Ovary (tissue), 7 donors: ENCODE measurements at regions not wholly inside any gene's neighbourhood (a gene's known extent, or its start where the extent isn't known, plus 50 kb on each side); places are given as distances from the start of the nearest gene placed in this dataset.

ENCODE experiments used
- DNase-seq, 5 donors: peaks; one replicate each; pipeline ENCODE4 v3.0.0-alpha.2; 2019 to 2020
- H3K27ac ChIP-seq, 2 donors: fragments of 200-600 bp; one replicate each; pipeline versions ENCODE4 v1.5.1 to v1.8.0; 2019 to 2022
- H3K27me3 ChIP-seq: fragments of 200-600 bp; one replicate; pipeline ENCODE4 v1.8.0; 2022
- H3K36me3 ChIP-seq: fragments of 200-600 bp; sonication (generic); one replicate; pipeline ENCODE4 v1.5.1; 2019
- H3K4me1 ChIP-seq: one replicate; pipeline ENCODE4 v1.8.1; 2013; ENCODE audit warnings: mild to moderate bottlenecking, moderate library complexity; ENCODE audit not compliant: insufficient read depth
- H3K4me3 ChIP-seq: fragments of 200-600 bp; sonication (generic); one replicate; pipeline ENCODE4 v1.5.1; 2017
- H3K9me3 ChIP-seq, 2 donors: fragments of 200-600 bp in 1 of 2; sonication (generic) in 1 of 2; one replicate each; pipeline versions ENCODE4 v1.5.1 to v1.8.1; 2013 to 2019; ENCODE audit warnings: mild to moderate bottlenecking in 1 of 2, moderate library complexity in 1 of 2
- EP300 ChIP-seq: sonication (generic); formaldehyde crosslinking; IDR thresholded peaks from one replicate; pipeline ENCODE4 v1.6.1; 2017; ENCODE audit warnings: antibody characterized with exemption
- POLR2A ChIP-seq: fragments of 450-650 bp; IDR thresholded peaks from one replicate; pipeline ENCODE4 v1.6.1; 2017; ENCODE audit warnings: antibody characterized with exemption, mild to moderate bottlenecking, moderate library complexity
- WGBS, 3 donors: extraction: QIAGEN DNeasy Blood & Tissue Kit in 1 of 3; methylation state at CpG; one replicate each; pipeline versions ENCODE4 v1.1.5 to v1.1.7; 2013 to 2017; 5-methylcytosine and 5-hydroxymethylcytosine counted together
- intact Hi-C, 4 donors: fragments of 100-400 bp; cut with DNase I; formaldehyde crosslinking; loops; one replicate each; pipeline versions ENCODE4 v1.11.0 to v1.15.1; 2022 to 2023
- TF ChIP-seq, protein P1 (sequence below), 3 donors: fragments of 450-650 bp in 2 of 3; fragments of 200-600 bp in 1 of 3; IDR thresholded peaks; one replicate each; pipeline versions ENCODE4 v1.5.1 to v1.8.0; 2016 to 2022; ENCODE audit warnings: antibody characterized with exemption in 3 of 3, mild to moderate bottlenecking in 1 of 3
- donor health status: DM: no; HTN: no; CAD: no; lungs with moderate emphysema.
- donor health status: DM: no; HTN: no; CAD: no.
- donor health status: Bipolar disorder and iron deficiency.
- donor health status: DM: no; HTN: no; CAD: no.
- donor health status: DM: yes; HTN: yes; CAD: no.

DNA sequence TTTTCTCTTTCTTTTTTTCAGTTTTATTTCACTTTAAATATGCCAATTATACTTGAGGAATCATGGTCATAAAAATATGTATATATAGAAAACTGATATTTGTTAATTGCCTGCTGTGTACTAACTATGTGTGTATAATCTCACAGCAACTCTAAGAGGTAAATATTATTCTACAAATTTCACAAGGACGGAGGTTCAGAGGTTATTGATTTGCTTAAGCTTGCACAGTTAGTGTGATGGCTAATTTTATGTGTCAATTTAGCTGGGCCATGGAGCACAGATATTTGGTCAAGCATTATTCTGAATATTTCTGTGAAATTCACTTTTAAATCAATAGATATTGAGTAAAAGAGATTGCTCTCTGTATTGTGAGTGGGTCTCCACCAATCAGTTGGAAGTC lies 75.7 kb upstream of the CENPW start:
- no peak overlapping the region for H3K4me3 ChIP-seq
- intact Hi-C loops = no loop called here
- DNase-seq = no peak
- no peaks in the 10 kb centered on the region for H3K9me3 ChIP-seq
- H3K4me1 ChIP-seq = no peaks in the 10 kb centered on the region
- WGBS, 3 donors = 90 to 96% (median 95%) methylated on average over 1 of the region's 1 CpG
- TF ChIP-seq, protein P1, sequence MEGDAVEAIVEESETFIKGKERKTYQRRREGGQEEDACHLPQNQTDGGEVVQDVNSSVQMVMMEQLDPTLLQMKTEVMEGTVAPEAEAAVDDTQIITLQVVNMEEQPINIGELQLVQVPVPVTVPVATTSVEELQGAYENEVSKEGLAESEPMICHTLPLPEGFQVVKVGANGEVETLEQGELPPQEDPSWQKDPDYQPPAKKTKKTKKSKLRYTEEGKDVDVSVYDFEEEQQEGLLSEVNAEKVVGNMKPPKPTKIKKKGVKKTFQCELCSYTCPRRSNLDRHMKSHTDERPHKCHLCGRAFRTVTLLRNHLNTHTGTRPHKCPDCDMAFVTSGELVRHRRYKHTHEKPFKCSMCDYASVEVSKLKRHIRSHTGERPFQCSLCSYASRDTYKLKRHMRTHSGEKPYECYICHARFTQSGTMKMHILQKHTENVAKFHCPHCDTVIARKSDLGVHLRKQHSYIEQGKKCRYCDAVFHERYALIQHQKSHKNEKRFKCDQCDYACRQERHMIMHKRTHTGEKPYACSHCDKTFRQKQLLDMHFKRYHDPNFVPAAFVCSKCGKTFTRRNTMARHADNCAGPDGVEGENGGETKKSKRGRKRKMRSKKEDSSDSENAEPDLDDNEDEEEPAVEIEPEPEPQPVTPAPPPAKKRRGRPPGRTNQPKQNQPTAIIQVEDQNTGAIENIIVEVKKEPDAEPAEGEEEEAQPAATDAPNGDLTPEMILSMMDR (IDR thresholded peaks at IDR 0.05) = no peak
- TF ChIP-seq POLR2A = no peak
- TF ChIP-seq EP300 = no peak
- H3K27me3 ChIP-seq = no peaks in the 10 kb centered on the region
- H3K27ac ChIP-seq = no peak overlapping the region
- no peaks in the 10 kb centered on the region for H3K36me3 ChIP-seq

DNA sequence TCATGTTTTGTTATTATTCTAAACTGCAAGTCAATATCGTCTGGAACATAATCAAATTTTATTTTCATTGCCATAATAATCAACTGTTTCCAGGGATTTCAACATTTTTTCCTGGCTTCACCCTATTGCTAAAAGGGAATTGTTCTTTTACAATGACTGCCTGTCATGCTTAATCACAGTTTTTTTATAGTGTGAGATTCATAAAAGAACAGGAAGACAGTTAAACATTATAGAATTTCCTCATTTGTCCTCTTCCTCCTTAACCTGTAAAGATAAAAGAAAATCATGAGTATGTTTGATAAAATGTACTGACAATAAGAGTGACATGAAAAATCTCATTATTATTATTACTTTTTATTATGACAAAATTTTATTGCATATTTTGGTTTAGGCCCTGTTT lies 73.3 kb upstream of the CENPW start:
- no peaks in the 10 kb centered on the region for H3K27me3 ChIP-seq
- no peak overlapping the region for H3K4me3 ChIP-seq
- no peaks in the 10 kb centered on the region for H3K36me3 ChIP-seq
- no peak for DNase-seq
- intact Hi-C loops = no loop called here
- H3K9me3 ChIP-seq = no peaks in the 10 kb centered on the region
- WGBS, 3 donors = 31 to 49% (median 48%) methylated on average over 1 of the region's 1 CpG
- H3K27ac ChIP-seq = no peak overlapping the region
- no peaks in the 10 kb centered on the region for H3K4me1 ChIP-seq
- TF ChIP-seq EP300 (no peak), POLR2A (no peak)
- TF ChIP-seq, protein P1 (IDR thresholded peaks at IDR 0.05) = no peak

DNA sequence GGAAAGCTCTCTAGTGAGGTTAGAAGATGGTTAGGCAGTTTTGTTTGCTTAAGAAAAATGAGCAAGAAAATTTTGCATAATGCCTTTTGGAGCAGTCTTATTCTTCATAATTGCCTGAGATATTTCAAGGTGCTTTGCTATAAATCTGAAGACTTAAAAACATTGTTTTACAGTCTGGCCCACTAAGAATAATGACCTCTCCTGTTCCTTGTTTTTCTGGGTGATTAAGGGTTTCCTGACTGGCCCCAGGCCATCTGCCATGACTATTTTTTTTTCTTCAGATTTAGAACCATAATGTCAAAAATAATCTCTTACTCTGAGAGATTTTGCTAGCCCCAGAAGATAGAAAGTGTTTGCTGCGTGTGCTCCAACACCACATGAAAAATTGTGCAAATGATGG lies 72.3 kb upstream of the CENPW start:
- Histone ChIP-seq H3K4me1 (no peaks in the 10 kb centered on the region), H3K9me3 (no peaks in the 10 kb centered on the region), H3K27me3 (no peaks in the 10 kb centered on the region), H3K4me3 (no peak overlapping the region), H3K36me3 (no peaks in the 10 kb centered on the region), H3K27ac (no peak overlapping the region)
- intact Hi-C loops = no loop called here
- 30 to 74% (median 73%) methylated on average over 1 of the region's 1 CpG for WGBS, 3 donors
- TF ChIP-seq, protein P1 (IDR thresholded peaks at IDR 0.05) = no peak
- TF ChIP-seq POLR2A = no peak
- TF ChIP-seq EP300 = no peak
- no peak for DNase-seq

DNA sequence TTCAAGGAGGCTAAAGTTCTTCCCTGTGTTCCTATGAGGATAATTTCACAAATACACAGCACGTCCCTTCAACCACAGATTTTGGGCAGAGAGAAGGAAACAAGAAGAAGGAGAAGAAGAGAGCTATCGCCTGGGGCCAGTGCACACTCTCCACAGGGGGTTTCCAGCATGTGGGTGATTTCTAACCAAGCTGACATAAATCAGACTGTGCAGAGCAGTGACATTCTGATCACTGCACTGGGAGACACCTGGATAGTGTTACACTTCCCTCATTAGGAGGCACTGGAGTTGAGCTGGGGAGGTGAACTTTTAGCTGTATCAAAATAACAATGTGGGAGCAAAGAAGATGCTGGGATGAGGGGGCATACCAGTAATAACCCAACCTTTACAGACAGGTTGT lies 71.8 kb upstream of the CENPW start:
- Histone ChIP-seq H3K4me1 (no peaks in the 10 kb centered on the region), H3K27ac (no peak overlapping the region), H3K36me3 (no peaks in the 10 kb centered on the region), H3K27me3 (no peaks in the 10 kb centered on the region), H3K4me3 (no peak overlapping the region), H3K9me3 (no peaks in the 10 kb centered on the region)
- no peak for DNase-seq
- TF ChIP-seq, protein P1 (IDR thresholded peaks at IDR 0.05) = no peak
- no peak for TF ChIP-seq EP300
- TF ChIP-seq POLR2A = no peak
- WGBS, 3 donors = 48 to 83% (median 80%) methylated on average over 2 of the region's 2 CpGs
- intact Hi-C loops = no loop called here

DNA sequence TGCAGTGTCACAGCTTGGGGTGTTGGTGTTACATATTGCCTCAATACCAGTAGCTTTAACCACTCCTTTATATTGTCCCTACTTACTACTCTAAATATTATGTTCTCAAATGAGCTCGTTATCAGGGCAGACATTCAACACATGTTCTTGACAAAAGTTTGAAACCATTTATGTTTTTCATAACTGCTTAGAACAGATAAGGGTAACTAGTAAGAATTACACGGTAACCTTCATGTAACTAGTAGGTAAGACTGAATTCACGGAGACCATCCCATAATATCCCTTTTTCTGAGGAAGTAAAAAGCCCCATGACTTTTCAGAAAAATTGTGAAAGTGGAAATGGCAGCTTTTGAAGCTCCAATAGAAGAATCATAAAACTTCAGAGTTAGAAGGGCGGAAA lies 59.6 kb upstream of the CENPW start:
- H3K36me3 ChIP-seq = no peaks in the 10 kb centered on the region
- TF ChIP-seq, protein P1 (IDR thresholded peaks at IDR 0.05) = no peak
- TF ChIP-seq POLR2A = no peak
- TF ChIP-seq EP300 = no peak
- no peak overlapping the region for H3K27ac ChIP-seq
- 32 to 57% (median 38%) methylated on average over 4 of the region's 4 CpGs for WGBS, 3 donors
- DNase-seq = no peak
- H3K9me3 ChIP-seq = no peaks in the 10 kb centered on the region
- intact Hi-C loops = no loop called here
- no peaks in the 10 kb centered on the region for H3K4me1 ChIP-seq
- H3K27me3 ChIP-seq = no peaks in the 10 kb centered on the region
- no peak overlapping the region for H3K4me3 ChIP-seq
